Vagina (tissue), 2 donors: ENCODE measurements at regions not wholly inside any gene's neighbourhood (a gene's known extent, or its start where the extent isn't known, plus 50 kb on each side); places are given as distances from the start of the nearest gene placed in this dataset.

ENCODE experiments used
- DNase-seq, 2 donors: peaks; one replicate each; pipeline ENCODE4 v3.0.0-alpha.2; 2017; ENCODE audit errors: extremely low spot score in 2 of 2
- H3K27ac ChIP-seq: fragments of 200-600 bp; sonication (generic); one replicate; pipeline ENCODE4 v1.5.1; 2019
- H3K27me3 ChIP-seq: fragments of 200-600 bp; sonication (generic); one replicate; pipeline ENCODE4 v1.5.1; 2019
- H3K36me3 ChIP-seq, 2 donors: fragments of 200-600 bp; sonication (generic); one replicate each; pipeline ENCODE4 v1.5.1; 2017 to 2019
- H3K4me1 ChIP-seq: fragments of 200-600 bp; sonication (generic); one replicate; pipeline ENCODE4 v1.5.1; 2019
- H3K4me3 ChIP-seq, 2 donors: fragments of 200-600 bp; sonication (generic); 1 replicate in 1 of 2; 2 replicates in 1 of 2; pipeline ENCODE4 v1.5.1; 2016 to 2019
- H3K9me3 ChIP-seq: fragments of 200-600 bp; sonication (generic); one replicate; pipeline ENCODE4 v1.5.1; 2019
- CTCF ChIP-seq, 3 experiments: fragments of 450-650 bp in 2 of 3; fragments of 200-600 bp in 1 of 3; sonication (generic) in 1 of 3; IDR thresholded peaks; one replicate each; pipeline ENCODE4 v1.5.1; 2017 to 2019; ENCODE audit warnings: antibody characterized with exemption in 3 of 3, mild to moderate bottlenecking in 2 of 3, moderate library complexity in 2 of 3
- POLR2A ChIP-seq, 2 donors: fragments of 450-650 bp; IDR thresholded peaks; one replicate each; pipeline ENCODE4 v1.6.1; 2017; ENCODE audit warnings: antibody characterized with exemption in 2 of 2, mild to moderate bottlenecking in 2 of 2, moderate library complexity in 2 of 2
- POLR2AphosphoS5 ChIP-seq, 2 donors: sonication (generic); formaldehyde crosslinking; IDR thresholded peaks; one replicate each; pipeline ENCODE4 v1.9.0; 2017; ENCODE audit warnings: antibody characterized with exemption in 2 of 2, mild to moderate bottlenecking in 2 of 2, low read depth in 1 of 2; ENCODE audit not compliant: insufficient read depth in 1 of 2
- intact Hi-C: fragments of 100-400 bp; cut with DNase I; formaldehyde crosslinking; loops from one replicate; pipeline ENCODE4 v1.15.1; 2023

- TF ChIP-seq POLR2A (IDR thresholded peaks at IDR 0.05) (no peak), POLR2AphosphoS5 (IDR thresholded peaks at IDR 0.05; ENCODE audit: insufficient read depth in 1 of 2, low read depth in 1 of 2) (no peak), CTCF (IDR thresholded peaks at IDR 0.05) (no peak)
Observed at GRCh38 chr6:95797054-95797453, 218.7 kb upstream of the FUT9 start.

GRCh38 chr6:95802978-95803377 lies 212.8 kb upstream of the FUT9 start:
- no peak for DNase-seq
- TF ChIP-seq CTCF (IDR thresholded peaks at IDR 0.05) (no peak), POLR2AphosphoS5 (IDR thresholded peaks at IDR 0.05; ENCODE audit: insufficient read depth in 1 of 2, low read depth in 1 of 2) (no peak), POLR2A (IDR thresholded peaks at IDR 0.05) (no peak)
- Histone ChIP-seq H3K27ac (no peak overlapping the region), H3K4me1 (no peaks in the 10 kb centered on the region), H3K4me3 (no peak overlapping the region), H3K27me3 (no peaks in the 10 kb centered on the region), H3K9me3 (no peaks in the 10 kb centered on the region), H3K36me3 (no peaks in the 10 kb centered on the region)
- intact Hi-C loops, result no loop called here

More at GRCh38 chr6:95797054-95797453, 218.7 kb upstream of the FUT9 start:
- no peaks in the 10 kb centered on the region for H3K36me3 ChIP-seq
- H3K27ac ChIP-seq, result no peak overlapping the region
- H3K27me3 ChIP-seq, result no peaks in the 10 kb centered on the region
- H3K4me1 ChIP-seq, result no peaks in the 10 kb centered on the region
- intact Hi-C loops, result no loop called here
- H3K9me3 ChIP-seq, result no peaks in the 10 kb centered on the region
- H3K4me3 ChIP-seq, result no peak overlapping the region
- no peak for DNase-seq

- Histone ChIP-seq H3K27ac (no peak overlapping the region), H3K9me3 (no peaks in the 10 kb centered on the region), H3K27me3 (no peaks in the 10 kb centered on the region), H3K36me3 (no peaks in the 10 kb centered on the region), H3K4me1 (no peaks in the 10 kb centered on the region), H3K4me3 (no peak overlapping the region)
- no peak for DNase-seq
- intact Hi-C loops, result no loop called here
- TF ChIP-seq POLR2A (IDR thresholded peaks at IDR 0.05), result no peak
- TF ChIP-seq POLR2AphosphoS5 (IDR thresholded peaks at IDR 0.05; ENCODE audit: insufficient read depth in 1 of 2, low read depth in 1 of 2), result no peak
- TF ChIP-seq CTCF (IDR thresholded peaks at IDR 0.05), result no peak
Observed at GRCh38 chr6:95803889-95804288, 211.9 kb upstream of the FUT9 start.

GRCh38 chr6:95804847-95805541 lies 210.8 kb upstream of the FUT9 start:
- Histone ChIP-seq H3K9me3 (no peaks in the 10 kb centered on the region), H3K4me1 (no peaks in the 10 kb centered on the region), H3K27ac (no peak overlapping the region), H3K4me3 (no peak overlapping the region), H3K27me3 (no peaks in the 10 kb centered on the region), H3K36me3 (no peaks in the 10 kb centered on the region)
- TF ChIP-seq POLR2A (IDR thresholded peaks at IDR 0.05) (no peak), POLR2AphosphoS5 (IDR thresholded peaks at IDR 0.05; ENCODE audit: insufficient read depth in 1 of 2, low read depth in 1 of 2) (no peak), CTCF (IDR thresholded peaks at IDR 0.05) (no peak)
- DNase-seq, result no peak
- intact Hi-C loops, result no loop called here

- no peak overlapping the region for H3K4me3 ChIP-seq
- no peak overlapping the region for H3K27ac ChIP-seq
- H3K4me1 ChIP-seq, result no peaks in the 10 kb centered on the region
- intact Hi-C loops, result no loop called here
- H3K36me3 ChIP-seq, result no peaks in the 10 kb centered on the region
- H3K9me3 ChIP-seq, result no peaks in the 10 kb centered on the region
- TF ChIP-seq POLR2AphosphoS5 (IDR thresholded peaks at IDR 0.05; ENCODE audit: insufficient read depth in 1 of 2, low read depth in 1 of 2), result no peak
- TF ChIP-seq CTCF (IDR thresholded peaks at IDR 0.05), result no peak
- no peak for TF ChIP-seq POLR2A (IDR thresholded peaks at IDR 0.05)
- DNase-seq, result no peak
- no peaks in the 10 kb centered on the region for H3K27me3 ChIP-seq
Observed at GRCh38 chr6:95805699-95806098, 210.1 kb upstream of the FUT9 start.
